Stomach (tissue), 4 donors: ENCODE measurements at regions not wholly inside any gene's neighbourhood (a gene's known extent, or its start where the extent isn't known, plus 50 kb on each side); places are given as distances from the start of the nearest gene placed in this dataset.

Experiments
- POLR2A ChIP-seq, 4 donors: fragments of 450-650 bp; IDR thresholded peaks; one replicate each; pipeline ENCODE4 v1.6.1; 2016; ENCODE audit warnings: antibody characterized with exemption in 4 of 4, control low read depth in 2 of 4, mild to moderate bottlenecking in 1 of 4, moderate library complexity in 1 of 4
- POLR2AphosphoS5 ChIP-seq, 3 donors: sonication (generic); formaldehyde crosslinking; IDR thresholded peaks; one replicate each; pipeline ENCODE4 v1.6.1; 2016; ENCODE audit warnings: antibody characterized with exemption in 3 of 3
- TF ChIP-seq, protein P1 (sequence below), 7 experiments: fragments of 450-650 bp in 4 of 7; fragments of 200-600 bp in 3 of 7; sonication (generic) in 3 of 7; IDR thresholded peaks; one replicate each; pipeline ENCODE4 v1.5.1; 2016 to 2019; ENCODE audit warnings: antibody characterized with exemption in 7 of 7, control low read depth in 2 of 7, mild to moderate bottlenecking in 1 of 7

DNA sequence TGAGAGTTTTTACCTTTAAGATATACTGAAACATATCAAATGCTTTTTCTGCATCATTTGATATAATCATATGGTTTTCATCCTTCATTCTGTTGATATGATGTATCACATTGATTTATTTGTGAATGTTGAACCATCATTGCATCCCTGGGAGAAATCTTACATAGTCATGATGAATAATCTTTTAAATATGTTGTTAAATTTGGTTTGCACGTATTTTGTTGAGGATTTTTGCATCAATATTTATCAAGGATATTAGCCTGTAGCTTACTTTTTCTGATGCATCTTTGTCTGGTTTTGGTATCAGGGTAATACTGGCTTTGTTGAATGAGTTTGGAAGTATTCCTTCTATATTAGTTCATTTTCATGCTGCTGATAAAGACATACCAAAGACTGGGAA lies 541.4 kb downstream of the TLL1 start:
- TF ChIP-seq POLR2AphosphoS5 (IDR thresholded peaks at IDR 0.05) = no peak
- no peak for TF ChIP-seq POLR2A (IDR thresholded peaks at IDR 0.05)
- TF ChIP-seq, protein P1, sequence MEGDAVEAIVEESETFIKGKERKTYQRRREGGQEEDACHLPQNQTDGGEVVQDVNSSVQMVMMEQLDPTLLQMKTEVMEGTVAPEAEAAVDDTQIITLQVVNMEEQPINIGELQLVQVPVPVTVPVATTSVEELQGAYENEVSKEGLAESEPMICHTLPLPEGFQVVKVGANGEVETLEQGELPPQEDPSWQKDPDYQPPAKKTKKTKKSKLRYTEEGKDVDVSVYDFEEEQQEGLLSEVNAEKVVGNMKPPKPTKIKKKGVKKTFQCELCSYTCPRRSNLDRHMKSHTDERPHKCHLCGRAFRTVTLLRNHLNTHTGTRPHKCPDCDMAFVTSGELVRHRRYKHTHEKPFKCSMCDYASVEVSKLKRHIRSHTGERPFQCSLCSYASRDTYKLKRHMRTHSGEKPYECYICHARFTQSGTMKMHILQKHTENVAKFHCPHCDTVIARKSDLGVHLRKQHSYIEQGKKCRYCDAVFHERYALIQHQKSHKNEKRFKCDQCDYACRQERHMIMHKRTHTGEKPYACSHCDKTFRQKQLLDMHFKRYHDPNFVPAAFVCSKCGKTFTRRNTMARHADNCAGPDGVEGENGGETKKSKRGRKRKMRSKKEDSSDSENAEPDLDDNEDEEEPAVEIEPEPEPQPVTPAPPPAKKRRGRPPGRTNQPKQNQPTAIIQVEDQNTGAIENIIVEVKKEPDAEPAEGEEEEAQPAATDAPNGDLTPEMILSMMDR (IDR thresholded peaks at IDR 0.05) = no peak
